ENCODE measurements at regions not wholly inside any gene's neighbourhood (a gene's known extent, or its start where the extent isn't known, plus 50 kb on each side); places are given as distances from the start of the nearest gene placed in this dataset.

- Histone ChIP-seq H2BK15ac (ENCODE audit: low read depth, low read length) (no peak overlapping the region), H2BK12ac (ENCODE audit: insufficient read length, low read depth, low read length) (no peak overlapping the region), H2BK20ac (ENCODE audit: low read depth, low read length, poor library complexity, severe bottlenecking) (no peak overlapping the region), H3K79me1 (ENCODE audit: insufficient read depth, low read depth, low read length, poor library complexity, severe bottlenecking) (no peaks in the 10 kb centered on the region), H4K91ac (ENCODE audit: insufficient read length, low read depth, low read length) (no peak overlapping the region), H3T11ph (ENCODE audit: low read length) (no peak overlapping the region), H3K4ac (ENCODE audit: low read depth, low read length) (no peak overlapping the region), H3K4me2 (ENCODE audit: insufficient read depth, insufficient read length, low read length) (no peak overlapping the region), H3K23me2 (ENCODE audit: insufficient read length, low read depth, low read length, poor library complexity, severe bottlenecking) (no peaks in the 10 kb centered on the region), H2BK120ac (ENCODE audit: low read depth, low read length, poor library complexity, severe bottlenecking) (no peak overlapping the region), H2BK5ac (ENCODE audit: insufficient read length, low read length) (no peak overlapping the region), H3K56ac (ENCODE audit: insufficient read length, low read depth, low read length) (no peak overlapping the region), H3K27me3 (ENCODE audit: insufficient read depth, low read length) (no peaks in the 10 kb centered on the region), H3K14ac (ENCODE audit: insufficient read depth, low read length) (no peak overlapping the region), H3K23ac (ENCODE audit: insufficient read length, low read depth, low read length) (no peak overlapping the region), H4K5ac (ENCODE audit: insufficient read length, low read depth, low read length) (no peak overlapping the region), H3K79me2 (ENCODE audit: insufficient read depth, low read length) (no peaks in the 10 kb centered on the region), H3K18ac (ENCODE audit: insufficient read length, low read depth, low read length) (no peak overlapping the region), H3K4me1 (ENCODE audit: insufficient read depth, low read length) (no peaks in the 10 kb centered on the region), H4K20me1 (ENCODE audit: control insufficient read depth, insufficient read depth, insufficient read length) (no peaks in the 10 kb centered on the region), H4K8ac (replicated peaks; ENCODE audit: insufficient read length, low read depth, low read length) (no peak overlapping the region), H2AK5ac (ENCODE audit: insufficient read length, low read length) (no peak overlapping the region), H3K27ac (ENCODE audit: insufficient read length, low read depth, low read length) (no peak overlapping the region), H3K9ac (ENCODE audit: extremely low read depth, insufficient read length, low read length) (no peak overlapping the region), H2AFZ (ENCODE audit: low read length) (no peak overlapping the region), H3K9me3 (ENCODE audit: control insufficient read depth, low read depth, low read length) (no peaks in the 10 kb centered on the region)
- peaks cover 3 to 9% of the 10 kb centered on the region in 2 experiments; a peak in 3 of 4 replicates for H3K4me1 Mint-ChIP-seq
- H3K36me3 Mint-ChIP-seq (ENCODE audit: insufficient read depth in 1 of 3, low read depth in 3 of 3) = no peaks in the 10 kb centered on the region
- no peak overlapping the region for H3K27ac Mint-ChIP-seq
- WGBS (ENCODE audit: extremely low coverage, insufficient read length, low lambda C conversion rate) = no CpG with 5 or more reads among the region's 4 CpGs
- no peak overlapping the region for H3K4me3 Mint-ChIP-seq
- no peaks in the 10 kb centered on the region for H3K27me3 Mint-ChIP-seq (ENCODE audit: low read depth)
- no peak for DNase-seq
- H3K9me3 Mint-ChIP-seq = no peaks in the 10 kb centered on the region
- TF ChIP-seq, protein P1, sequence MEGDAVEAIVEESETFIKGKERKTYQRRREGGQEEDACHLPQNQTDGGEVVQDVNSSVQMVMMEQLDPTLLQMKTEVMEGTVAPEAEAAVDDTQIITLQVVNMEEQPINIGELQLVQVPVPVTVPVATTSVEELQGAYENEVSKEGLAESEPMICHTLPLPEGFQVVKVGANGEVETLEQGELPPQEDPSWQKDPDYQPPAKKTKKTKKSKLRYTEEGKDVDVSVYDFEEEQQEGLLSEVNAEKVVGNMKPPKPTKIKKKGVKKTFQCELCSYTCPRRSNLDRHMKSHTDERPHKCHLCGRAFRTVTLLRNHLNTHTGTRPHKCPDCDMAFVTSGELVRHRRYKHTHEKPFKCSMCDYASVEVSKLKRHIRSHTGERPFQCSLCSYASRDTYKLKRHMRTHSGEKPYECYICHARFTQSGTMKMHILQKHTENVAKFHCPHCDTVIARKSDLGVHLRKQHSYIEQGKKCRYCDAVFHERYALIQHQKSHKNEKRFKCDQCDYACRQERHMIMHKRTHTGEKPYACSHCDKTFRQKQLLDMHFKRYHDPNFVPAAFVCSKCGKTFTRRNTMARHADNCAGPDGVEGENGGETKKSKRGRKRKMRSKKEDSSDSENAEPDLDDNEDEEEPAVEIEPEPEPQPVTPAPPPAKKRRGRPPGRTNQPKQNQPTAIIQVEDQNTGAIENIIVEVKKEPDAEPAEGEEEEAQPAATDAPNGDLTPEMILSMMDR (conservative IDR thresholded peaks at IDR 0.05) = no peak
These were observed 364.3 kb upstream of the MEX3C start for GRCh38 chr18:51561821-51562220.
